HG02852 (cell line): ENCODE measurements at regions not wholly inside any gene's neighbourhood (a gene's known extent, or its start where the extent isn't known, plus 50 kb on each side); places are given as distances from the start of the nearest gene placed in this dataset.
A peak's percentile ranks its signal among the peaks of the same experiment; 100 is the strongest.
"Not testable (repeated sequence)": the region's sequence is repeated elsewhere in the genome, so short reads cannot be mapped to it uniquely, and the experiment has no call there.

Experiments
- ATAC-seq: cut with Tn5 transposase; IDR thresholded peaks from one replicate; pipeline ENCODE4 v1.9.1; 2021; ENCODE audit warnings: mild to moderate bottlenecking, moderate library complexity; ENCODE audit not compliant: unreplicated experiment

DNA sequence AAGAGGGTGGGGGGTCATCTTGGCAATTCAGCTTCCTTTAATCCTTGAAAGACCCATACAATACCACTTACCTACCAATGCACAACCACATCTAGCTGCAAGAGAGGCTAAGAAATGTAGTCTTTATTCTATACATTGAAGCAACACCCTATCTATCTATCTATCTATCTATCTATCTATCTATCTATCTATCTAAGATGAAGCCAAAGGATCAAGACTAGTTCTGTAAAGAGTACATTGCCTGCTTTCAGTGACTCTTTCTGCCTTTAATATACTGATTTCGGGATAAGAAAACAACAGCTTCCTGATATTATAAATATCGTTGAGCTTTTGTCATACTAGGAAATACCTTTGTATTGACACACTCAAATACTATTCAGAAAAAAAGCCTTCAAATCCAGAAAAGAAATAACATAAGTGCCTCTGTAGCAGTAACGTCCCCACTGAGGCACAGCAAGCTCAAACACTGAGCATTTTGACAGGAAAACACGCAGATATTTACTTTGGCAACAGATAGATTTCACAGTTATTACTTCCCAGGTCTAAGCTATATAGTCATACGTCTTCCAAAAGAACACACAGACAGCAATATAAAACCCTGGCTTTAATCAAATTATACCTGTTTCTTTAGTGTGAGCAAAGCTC lies 139.4 kb upstream of the SERTAD2 start:
- no peak for ATAC-seq

DNA sequence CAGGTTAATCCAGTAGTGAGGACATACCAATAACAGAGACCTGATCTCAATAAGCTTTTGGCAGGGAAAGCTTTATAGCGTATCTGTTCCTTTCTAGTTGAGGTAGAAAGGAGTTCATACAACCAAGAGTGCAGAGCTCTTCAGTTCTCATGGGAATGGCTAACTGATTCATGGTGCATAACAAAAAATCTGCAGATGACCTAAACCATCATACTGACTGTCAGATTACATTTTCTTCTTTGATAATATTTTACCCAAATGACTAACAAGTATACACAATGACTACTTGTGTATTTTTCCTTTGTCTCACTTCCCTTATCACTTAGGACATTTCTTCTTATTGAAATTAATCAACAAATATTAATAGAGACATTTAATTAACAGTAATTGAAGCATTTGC lies 140.0 kb upstream of the SERTAD2 start:
- ATAC-seq: no peak

DNA sequence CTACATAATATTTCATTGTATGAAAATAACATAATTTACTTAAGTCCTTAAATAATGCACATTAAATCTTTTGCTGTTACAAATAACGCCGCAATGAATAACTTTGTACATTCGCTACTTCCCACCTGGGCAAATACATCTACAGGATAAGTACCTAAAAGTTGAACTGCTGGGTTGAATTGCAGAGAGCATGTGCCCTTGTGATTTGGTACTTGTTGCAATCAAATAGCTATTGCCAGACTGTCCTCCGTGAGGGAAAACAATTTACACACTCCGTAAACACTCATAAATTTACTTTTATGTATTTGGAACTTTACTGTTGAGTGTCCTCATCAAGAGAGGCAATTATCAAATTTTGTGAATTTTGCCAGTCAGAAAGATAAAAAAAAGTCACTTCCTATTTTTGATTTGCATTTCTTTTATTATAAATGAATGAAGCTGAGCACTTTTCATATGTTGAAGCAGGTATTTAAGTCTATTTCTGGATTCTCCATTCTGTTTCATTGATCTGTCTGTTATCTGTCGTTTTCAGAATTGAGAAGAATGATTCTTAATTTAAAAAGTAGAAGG lies 140.8 kb upstream of the SERTAD2 start:
- no peak for ATAC-seq

DNA sequence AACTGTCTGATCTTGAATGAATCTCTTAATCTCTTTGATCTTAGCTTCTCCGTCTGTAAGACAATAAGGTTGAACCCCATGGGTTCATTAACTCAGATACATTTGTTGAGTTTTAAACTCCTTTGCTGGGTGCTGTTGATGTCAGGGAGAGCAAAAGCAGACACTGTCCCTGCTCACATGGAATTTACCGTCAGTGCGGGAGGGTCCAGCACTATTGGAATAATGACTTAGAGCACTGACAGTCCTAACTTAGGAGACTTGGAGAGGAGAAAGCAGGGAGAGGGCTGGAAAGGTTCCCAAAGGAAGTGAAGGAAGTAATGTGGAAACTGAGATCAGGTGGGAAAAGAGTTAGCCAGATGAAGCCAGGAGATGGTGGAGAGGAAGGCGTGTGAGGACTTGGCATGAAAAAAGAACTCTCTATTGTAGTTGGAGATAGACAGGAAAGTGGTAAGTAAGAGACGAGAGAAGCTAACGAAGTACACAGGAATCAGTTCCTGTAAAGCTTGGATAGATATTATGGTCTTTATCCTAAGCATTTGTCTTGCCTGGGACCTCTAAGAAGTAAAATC lies 141.4 kb upstream of the SERTAD2 start:
- no peak for ATAC-seq

DNA sequence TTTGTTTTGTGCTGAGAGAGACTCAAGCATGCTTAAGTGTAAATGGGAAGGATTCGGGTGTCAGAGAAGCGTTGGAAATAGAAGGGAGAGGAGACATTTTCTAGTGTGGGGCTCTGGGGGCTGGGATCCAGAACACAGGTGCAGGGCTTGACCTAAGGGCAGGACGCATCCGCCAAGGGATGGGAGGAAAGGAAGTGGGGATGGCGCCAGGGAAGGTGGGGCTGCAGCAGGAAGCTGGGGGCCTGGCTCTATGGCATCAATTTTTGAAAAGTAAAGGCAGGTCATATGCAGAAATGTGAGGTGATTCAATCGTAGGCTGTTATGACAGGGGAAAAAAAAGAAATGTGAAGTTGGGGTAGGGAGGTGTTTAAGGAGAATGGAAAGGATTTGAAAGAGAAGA lies 143.2 kb upstream of the SERTAD2 start:
- ATAC-seq: no peak

DNA sequence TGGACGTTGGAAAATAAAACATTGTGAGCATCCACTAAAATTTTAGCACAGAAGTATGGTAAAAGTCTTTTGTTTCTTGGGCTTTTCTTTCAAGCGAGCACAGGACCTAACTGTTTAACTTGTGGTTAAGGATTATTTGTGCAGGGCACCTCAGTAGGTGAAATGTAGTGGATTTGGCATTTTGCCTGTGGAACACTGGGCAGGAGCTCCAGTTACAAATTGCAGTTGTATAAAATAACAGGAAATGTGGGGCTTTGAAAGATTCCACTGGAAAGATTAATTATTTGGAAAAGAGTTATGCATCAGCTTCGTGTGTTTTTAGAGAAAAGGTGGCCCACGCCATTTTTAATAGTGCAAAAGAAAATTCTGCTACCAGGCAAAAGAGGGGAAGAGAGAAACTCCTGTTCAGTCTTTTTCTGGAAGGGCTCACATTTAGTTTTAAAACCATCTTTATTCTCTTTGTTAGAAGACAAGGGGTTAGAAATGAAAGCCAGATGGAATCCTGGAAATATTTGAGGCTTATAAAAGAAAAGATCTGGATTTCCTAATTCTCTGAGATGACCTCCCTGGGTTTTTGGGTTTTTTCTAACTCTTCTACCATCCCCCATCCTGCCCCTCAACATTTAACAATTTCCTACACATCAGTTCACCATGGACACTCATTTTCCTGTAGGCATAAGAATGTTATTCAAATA lies 144.3 kb upstream of the SERTAD2 start:
- no peak for ATAC-seq

DNA sequence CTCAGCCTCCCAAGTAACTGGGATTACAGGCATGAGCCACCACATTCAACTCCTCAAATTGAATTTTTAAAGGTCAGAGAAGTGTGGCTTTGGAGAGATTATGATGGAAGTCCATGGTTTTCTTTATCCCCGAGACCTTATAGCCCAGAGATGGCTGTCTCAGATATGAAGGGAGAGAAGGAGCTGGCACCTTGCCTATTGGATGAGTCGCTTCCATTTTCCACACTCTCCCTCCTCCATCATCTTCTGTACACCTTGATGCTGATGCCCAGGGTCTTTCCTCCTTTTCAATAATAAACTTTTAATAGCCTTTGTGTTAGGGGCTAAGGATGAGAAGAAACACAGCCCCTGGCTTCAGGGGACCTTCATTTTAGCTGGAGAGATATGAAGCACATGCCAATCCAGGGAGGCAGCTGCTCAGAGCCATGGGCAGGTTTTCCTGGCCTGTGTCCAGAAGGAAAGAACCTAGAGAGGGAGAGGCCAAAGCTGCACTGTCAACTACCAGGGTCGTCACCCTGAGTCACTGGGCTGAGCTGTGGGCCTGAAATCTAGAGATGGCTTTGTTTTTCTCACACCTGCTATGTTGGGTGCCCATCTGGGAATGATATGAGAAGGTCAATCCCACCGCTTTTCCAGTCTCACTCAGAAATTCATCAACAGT lies 146.0 kb upstream of the SERTAD2 start:
- ATAC-seq: no peak

DNA sequence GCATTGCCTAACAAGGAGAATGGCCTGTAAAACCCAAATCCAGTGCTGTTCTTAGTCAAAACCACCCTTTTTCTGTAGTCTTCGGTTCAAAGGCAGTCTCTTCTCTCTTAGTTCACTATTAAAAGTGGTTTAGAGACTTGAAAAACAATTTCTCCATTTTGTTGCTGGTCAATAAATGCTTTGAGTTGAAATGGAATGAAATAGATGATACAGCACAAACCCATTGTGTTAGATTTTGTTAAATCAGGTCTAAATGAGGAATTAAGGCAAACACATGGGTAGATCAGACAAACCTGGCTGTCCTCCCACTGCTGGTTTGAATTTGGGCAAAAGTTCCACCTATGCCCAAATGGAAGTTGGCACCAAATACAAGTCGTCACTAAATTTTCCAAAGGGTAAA lies 150.1 kb upstream of the SERTAD2 start:
- no peak for ATAC-seq

DNA sequence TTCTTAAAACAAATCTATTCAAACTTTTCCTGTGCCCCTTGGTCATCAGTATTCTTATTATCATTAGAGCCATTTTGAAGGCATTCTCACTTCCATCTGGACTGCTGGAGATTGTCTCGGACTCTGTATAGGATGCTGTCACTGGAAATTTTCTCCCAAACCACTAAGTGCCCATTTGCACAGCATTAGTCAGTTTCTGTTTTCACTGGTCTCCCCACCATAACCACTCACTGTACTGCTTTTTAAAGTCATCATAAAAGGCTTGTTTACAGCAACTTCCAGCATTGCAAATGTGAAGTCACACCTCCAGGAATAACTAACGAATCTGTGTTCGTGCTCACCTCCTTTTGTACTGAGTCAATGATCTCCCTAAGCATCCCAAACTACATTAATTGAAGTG lies 150.9 kb upstream of the SERTAD2 start:
- ATAC-seq: no peak

DNA sequence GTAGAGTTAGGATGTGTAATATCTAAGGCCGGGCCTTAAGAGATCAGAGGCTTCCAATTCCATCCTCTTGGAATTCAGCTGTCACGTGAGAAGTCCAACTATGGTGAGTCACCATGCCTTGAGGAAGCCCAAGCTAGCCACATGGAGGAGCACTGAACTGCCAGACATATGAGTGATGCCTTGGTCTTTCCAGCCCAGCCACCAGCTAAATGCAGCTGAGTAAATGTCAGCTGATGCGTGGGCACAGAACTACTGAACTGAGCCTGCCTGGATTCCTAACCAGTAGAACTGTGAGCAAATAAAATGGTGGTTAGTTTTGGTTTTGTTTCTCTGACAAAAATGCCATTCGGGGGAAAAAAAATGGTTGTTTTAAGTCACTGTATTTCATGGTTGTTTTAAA lies 153.7 kb upstream of the SERTAD2 start:
- peak; percentile 86 for ATAC-seq

DNA sequence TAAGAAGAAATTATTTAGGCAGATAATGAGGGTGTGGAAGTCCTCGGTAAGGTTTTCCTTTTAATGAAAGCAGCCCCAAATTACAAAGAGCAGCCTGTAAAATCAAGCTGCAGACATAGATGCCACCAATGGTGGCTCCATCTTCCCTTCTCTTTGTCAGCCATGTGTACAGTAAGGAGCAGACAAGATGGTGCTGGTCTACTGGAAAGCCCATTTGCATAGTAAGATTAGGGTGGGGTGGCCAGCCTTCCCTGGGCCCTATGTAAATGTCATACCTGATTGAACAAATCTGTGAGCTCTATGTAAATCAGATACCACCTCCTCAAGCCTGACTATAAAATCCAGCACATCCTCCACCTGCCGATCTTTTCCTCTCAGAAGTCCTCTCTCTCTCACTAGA lies 154.4 kb upstream of the SERTAD2 start:
- no peak for ATAC-seq

DNA sequence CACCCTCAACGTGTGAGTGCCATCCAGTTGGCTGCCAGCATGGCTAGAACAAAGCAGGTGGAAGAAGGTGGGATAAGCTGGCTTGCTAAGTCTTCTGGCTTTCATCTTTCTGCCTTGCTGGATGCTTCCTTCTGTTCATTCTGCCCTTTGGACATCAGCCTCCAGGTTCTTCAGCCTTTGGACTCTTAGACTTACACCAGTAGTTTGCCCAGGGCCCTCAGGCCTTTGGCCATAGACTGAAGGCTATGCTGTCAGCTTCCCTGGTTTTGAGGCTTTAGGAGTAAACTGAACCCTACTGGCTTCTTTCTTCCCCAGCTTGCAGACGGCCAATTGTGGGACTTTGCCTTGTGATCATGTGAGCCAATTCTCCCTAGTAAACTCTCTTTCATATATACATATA lies 155.0 kb upstream of the SERTAD2 start:
- ATAC-seq: no peak

DNA sequence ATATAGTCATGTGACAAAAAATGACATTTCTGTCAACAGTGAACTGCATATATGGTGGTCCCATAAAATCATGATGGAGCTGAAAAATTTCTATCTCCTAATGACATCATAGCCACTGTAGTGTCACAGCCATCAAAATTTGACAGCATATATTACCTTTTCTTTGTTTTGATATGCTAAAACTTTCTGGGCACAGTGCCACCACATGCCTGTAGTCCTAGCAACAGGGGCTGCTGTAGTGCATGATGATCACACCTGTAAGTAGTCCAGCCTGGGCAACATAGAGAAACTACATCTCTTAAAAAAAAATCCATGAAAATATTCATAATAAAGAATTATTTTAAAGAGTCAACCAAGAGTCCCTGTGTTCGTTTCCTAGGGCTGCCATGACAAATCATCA lies 155.5 kb upstream of the SERTAD2 start:
- no peak for ATAC-seq

DNA sequence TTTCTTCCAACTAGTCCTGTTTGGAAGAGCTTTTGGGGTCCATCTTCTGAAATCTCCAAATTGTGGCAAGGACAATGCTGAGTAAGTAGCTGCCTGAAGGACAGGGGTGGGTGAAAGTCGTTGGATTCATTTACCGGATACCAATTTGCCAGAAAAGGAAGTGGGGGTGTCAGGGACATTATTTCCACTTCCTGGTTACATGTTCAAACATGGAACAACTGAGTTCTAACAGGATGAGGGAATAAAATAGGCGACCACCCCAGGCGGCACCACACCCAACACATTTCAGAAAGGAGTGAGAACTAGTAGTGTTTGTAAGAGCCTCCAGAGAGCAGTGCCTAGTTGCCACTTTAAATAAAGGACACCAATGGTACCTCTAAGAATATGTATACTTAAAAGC lies 158.6 kb upstream of the SERTAD2 start:
- ATAC-seq: no peak

DNA sequence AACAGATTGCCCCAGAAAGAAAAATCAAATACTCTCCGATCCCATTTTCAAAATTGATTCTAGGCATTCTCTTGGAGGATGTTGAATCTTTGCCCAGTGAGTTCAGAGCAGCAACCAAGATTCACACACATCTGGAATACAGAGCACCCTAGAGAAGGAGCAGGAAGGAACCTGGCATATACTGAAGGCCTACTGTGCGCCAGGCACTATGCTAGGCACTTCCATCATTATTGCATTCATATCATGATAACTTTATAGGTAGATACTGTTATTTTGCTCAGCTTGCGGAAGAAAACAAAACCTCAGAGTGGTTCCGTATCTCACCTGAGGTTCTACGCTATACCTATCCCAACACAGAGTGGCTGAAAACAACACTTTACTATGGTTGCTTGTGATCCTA lies 160.3 kb upstream of the SERTAD2 start:
- no peak for ATAC-seq

DNA sequence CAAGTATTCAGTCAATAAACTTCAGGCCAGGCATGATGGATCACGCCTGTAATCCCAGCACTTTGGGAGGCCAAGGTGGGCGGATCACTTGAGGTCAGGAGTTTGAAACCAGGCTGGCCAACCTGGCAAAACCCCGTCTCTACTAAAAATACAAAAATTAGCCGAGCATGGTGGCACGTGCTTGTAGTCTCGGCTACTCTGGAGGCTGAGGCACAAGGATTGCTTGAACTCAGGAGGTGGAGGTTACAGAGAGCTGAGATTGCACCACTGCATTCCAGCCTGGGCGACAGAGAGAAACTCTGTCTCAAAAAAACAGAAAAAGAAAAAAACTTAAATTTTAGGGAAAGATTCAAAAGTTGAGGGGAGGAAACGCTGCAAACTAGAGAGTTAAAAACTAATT lies 162.8 kb upstream of the SERTAD2 start:
- not testable (repeated sequence) for ATAC-seq

DNA sequence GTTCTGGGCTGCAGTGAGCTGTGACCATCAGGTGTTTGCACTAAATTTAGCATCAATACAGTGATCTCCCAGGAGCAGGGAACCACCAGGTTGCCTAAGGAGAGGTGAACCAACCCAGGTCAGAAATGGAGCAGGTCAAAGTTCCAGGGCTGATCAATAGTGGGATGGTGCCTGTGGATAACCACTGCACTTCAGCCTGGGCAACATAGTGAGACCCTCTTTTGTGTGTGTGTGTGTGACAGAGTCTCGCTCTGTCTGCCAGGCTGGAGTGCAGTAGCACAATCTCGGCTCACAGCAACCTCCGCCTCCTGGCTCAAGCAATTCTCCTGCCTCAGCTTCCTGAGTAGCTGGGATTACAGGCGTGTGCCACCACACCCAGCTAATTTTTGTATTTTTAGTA lies 163.7 kb upstream of the SERTAD2 start:
- no peak for ATAC-seq

DNA sequence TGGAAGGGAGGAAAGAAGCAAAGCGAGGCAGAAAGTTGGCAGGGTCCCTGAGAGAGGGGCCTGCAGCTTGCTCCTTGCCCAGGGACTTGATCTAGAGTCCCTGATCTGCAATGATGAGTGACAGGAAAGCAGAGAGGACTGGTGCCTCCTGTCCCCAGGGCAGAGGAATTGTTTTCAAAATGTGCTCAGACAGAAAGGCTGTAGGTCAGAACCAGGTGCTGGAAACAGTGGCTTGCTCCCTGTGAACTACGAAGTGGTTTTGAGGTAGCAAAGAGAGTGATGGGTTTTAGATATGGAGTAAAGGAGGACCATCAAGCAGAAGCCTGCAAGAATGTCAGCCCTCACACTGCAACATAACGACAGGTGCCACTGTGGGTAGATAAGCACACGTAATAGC lies 164.9 kb upstream of the SERTAD2 start:
- ATAC-seq: no peak

DNA sequence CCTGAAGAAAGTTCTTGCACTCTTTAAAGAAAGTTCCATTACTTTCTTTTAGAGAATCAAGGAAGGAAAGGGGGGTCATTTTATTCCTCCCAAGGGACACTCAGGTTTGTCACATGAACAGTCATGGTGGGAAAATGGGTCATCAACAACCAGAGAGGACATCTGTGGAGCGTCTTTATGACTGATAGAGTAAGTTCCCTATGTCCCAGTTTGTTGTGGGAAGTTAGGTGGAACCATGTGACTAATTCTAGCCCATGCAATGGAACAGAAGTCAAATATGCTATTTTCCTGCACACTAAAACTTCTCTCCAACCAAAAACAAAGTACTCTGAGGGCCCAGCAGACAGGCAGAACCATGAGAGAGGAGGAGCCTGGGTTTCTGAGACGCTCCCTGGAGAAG lies 165.6 kb upstream of the SERTAD2 start:
- peak; percentile 12 for ATAC-seq

DNA sequence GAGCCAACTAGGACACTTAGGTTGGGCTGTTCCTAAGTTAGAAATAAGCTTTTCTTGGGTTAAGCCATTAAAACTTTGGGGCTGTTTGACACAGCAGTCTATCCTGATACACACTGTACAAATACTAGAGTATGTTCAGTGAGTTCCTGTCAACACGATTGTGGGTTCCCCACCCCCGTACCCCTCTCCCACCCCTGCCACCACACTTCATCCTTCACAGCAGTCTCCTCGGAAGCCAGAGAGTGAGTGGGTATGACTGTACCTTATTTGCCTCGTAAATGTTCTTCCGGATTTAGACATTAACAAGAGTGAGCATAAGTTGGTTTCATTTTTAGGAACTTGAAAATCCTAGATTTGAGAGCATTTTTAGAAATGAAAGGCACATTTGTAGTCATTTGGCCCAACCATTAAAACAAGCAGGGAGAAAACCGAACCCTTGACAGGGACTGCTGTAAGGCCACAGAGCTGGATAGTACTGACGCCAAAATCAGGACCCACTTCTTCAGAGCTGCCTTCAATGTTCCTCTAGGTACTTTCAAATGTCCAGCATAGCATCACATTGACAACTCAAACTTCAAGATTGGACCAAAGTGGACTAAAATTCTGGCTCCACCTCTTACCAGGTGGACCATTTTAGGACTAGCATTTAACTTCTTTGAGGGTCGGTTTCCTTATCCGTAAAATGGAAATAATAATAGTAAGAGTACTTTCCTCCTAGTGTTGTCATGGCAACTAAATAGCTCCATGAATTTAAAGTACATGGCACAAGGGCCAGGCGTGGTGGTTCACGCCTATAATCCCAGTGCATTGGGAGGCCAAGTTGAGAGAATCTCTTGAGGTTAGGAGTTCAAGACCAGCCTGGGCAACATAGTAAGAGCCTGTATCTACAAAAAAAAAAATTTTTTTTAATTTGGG lies 166.3 kb upstream of the SERTAD2 start:
- peak; percentile 94 for ATAC-seq

DNA sequence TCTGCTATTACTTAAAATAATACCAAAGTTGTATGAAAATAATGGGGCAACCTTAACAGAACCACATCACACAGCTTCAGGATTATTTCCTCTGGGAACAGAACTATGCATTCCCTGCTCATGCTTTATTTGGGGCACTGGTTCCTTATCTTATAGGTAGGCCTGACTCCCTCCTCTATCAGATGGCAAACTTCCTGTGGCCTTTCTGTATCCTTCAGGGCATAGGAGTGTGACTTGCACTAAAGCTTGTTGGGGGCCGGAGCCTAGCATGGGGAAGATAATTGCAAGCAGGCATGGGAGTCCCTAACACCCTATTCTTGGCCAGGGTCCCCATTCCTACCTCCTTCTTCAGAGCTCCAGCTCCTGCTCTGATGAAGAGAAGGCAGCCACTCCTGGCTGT lies 167.2 kb upstream of the SERTAD2 start:
- ATAC-seq: no peak
